ENCODE measurements at regions not wholly inside any gene's neighbourhood (a gene's known extent, or its start where the extent isn't known, plus 50 kb on each side); places are given as distances from the start of the nearest gene placed in this dataset.
"Not testable (repeated sequence)": the region's sequence is repeated elsewhere in the genome, so short reads cannot be mapped to it uniquely, and the experiment has no call there.

- intact Hi-C loops (cut with micrococcal nuclease): no loop called here
Measured at GRCh38 chr18:1270081-1270480, 365.4 kb downstream of the ADCYAP1 start.

DNA sequence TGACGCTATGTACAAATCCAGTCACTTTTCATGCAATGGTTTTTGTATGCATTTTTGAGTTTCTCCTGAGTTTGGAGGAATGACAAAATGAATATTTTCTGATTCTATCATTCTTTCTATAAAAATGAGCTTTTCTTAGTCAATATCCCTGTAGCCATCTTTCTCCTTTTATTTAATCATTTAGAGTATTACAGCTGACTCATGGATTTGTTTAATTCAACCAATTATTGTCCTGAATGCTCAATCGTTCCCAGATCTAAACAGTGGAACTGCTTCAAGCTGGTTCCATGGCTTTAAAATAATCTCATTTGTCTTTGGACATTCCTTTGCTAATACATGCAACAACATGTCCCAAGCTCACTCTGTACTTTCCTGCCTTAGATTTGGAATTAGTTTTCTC, 368.8 kb downstream of the ADCYAP1 start:
- intact Hi-C loops (cut with micrococcal nuclease): no loop called here

DNA sequence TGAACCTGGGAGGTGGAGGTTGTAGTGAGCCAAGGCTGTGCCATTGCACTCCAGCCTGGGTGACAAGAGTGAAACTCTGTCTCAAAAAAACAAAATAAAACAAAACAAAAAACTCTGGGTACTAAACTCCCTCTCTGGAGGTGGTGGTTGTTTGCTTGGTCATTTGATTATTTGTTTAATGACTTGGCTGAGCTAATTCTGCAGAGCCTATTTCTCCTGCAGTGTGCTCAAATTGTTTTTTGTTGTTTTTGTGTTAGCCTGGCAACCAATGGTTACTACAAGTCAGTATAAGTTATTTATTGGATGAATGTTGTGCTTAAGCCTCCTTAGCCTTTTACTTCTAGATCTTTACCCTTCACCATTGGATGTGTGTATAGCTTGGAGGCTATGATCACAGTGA, 387.5 kb downstream of the ADCYAP1 start:
- intact Hi-C loops (cut with micrococcal nuclease): no loop called here

DNA sequence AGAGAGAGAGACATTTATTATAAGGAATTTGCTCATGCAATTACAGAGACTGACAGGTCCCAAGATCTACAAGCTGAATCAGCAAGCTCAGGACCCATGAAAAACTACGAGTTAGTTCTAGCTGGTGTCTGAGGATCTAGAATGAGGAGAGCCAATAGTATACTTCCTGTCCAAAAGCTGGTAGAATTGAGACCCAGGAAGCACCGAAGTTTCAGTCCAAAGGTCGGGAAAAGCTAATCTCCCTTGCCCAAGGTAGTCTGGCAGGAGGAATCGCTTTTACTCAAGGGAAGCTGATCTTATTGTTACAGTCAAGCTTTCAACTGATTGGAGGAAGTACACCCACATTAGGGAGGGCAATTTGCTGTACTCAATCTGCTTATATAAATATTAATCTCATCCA, 389.6 kb downstream of the ADCYAP1 start:
- intact Hi-C loops (cut with micrococcal nuclease): no loop called here

DNA sequence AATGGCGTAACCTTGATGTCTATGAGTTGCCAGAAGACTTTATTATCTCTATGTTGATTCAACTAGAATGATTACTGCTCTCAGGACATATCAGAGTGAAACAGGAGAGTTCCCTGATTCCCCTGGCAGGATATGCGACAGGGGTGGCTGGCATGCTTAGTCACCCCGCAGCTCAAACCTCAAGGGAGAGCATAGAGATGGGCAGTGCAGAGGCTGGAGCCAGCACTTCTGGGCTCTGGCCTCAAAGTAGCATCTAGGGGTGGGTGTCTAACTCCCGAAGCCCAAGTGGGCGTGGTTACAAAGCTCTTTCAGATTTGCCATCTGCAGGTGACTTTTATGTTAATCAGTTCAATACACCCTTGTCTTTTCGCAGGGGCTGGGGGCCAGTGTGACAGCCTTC, 391.6 kb downstream of the ADCYAP1 start:
- intact Hi-C loops (cut with micrococcal nuclease): no loop called here

- intact Hi-C loops (cut with micrococcal nuclease): no loop called here
Measured at GRCh38 chr18:1302861-1303260, 398.2 kb downstream of the ADCYAP1 start.

DNA sequence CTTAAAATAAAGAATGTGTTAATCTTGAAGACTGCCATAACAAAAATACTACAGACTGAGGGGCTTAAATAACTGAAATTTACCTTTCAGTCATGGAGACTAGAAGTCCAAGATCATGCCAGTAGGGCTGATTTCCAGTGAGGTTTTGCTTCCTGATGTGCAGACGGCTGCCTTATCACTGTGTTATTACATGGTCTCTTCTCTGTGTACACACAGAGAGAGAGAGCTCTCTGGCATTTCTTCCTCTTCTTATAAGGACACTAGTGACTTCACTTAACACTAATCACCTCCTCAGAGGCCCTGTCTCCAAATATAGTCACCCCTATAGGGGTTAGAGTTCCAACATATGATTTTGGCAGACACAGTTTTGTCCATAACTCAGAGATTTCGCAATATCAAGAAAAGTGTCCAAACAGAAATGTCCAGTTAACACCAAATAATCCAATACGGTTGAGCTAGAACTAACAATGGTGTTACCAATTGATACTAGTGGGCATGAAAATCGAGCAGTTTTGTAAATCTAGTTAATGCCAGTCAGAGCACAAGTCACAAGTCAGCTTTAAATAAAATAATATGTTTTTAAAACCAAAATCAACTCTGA, 399.8 kb downstream of the ADCYAP1 start:
- intact Hi-C loops (cut with micrococcal nuclease): no loop called here

- intact Hi-C loops (cut with micrococcal nuclease): no loop called here
Measured at GRCh38 chr18:1306641-1307040, 402.0 kb downstream of the ADCYAP1 start.

- intact Hi-C loops (cut with micrococcal nuclease): no loop called here
Measured at GRCh38 chr18:1308686-1309085, 404.0 kb downstream of the ADCYAP1 start.

- intact Hi-C loops (cut with micrococcal nuclease): no loop called here
Measured at GRCh38 chr18:1311376-1311775, 406.7 kb downstream of the ADCYAP1 start.

DNA sequence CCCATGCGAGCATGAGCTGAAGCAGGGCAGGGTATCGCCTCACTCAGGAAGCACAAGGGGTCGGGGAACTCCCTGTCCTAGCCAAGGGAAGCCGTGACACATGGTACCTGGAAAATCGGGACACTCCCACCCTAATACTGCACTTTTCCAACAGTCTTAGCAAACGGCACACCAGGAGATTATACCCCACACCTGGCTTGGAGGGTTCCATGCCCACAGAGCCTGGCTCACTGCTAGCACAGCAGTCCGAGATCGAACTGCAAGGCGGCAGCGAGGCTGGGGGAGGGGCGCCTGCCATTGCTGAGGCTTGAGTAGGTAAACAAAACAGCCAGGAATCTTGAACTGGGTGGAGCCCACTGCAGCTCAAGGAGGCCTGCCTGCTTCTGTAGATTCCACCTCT, 430.7 kb downstream of the ADCYAP1 start:
- intact Hi-C loops (cut with micrococcal nuclease): not testable (repeated sequence)

DNA sequence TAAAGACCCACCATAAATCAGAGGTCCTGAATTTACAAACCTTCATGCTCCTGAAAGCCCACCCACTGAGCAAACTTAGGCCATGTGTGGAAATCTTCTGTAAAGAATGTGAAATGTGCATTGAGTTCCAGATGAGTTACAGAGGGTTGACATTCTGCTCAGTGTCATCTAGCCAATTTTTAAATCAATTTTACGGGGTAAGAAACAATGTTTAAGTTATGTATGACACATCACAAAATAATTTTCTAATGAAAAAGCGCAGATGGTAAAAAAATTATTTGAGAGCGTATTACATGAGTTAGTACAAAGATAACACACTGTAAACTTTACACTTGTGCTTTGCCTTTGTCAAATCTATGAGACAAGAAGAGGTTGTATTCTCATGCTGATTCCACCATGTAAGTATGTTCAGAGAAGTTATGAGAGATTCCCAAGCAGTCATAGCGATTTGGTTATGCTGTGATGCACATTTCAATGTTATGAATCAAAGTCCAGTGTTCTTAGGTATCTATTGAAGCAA, 446.3 kb downstream of the ADCYAP1 start:
- intact Hi-C loops (cut with micrococcal nuclease): loop anchor here (10.0 kb wide), 1 partner anchor 66 kb away; no protein-coding TSS in a partner anchor

DNA sequence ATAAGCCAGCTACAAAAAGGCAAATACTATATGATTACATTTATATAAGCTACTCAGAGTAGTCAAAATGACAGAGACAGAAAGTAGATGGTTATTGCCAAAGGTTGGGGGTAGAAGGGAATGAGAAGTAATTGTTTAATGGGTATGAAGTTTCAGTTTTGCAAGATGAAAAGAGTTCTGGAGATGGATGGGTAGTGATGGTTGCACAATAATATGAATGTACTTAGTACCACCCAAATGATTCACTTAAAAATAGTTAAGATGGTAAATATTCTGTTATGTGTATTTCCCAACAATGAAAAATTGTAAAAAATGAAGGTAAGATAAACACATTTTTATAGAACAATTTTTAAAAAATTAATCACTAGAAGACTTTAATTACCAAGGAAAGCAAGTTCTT, 448.4 kb downstream of the ADCYAP1 start:
- intact Hi-C loops (cut with micrococcal nuclease): loop anchor here (10.0 kb wide), 1 partner anchor 68 kb away; no protein-coding TSS in a partner anchor

DNA sequence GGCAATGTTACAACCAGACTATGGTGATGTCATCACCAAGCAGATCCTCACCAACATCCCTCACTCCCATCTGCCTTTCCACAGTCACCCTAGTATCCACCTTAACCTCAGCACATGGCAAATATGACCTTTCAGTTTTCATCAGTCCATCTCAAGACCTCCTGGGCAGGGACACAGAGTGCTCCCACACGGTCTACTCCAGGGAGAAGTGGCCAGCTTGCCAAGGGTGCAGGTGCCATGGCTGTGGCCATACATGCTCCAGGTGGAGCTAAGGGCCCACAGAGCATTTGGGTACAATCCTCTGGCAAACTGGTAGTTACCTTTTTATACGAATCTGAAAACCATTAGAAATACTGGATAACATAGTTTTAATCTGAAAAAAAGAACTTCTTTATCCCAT, 453.1 kb downstream of the ADCYAP1 start:
- intact Hi-C loops (cut with micrococcal nuclease): loop anchor here (10.0 kb wide), 1 partner anchor 73 kb away; no protein-coding TSS in a partner anchor

GRCh38 chr18:1361936-1362335, 457.3 kb downstream of the ADCYAP1 start:
- intact Hi-C loops (cut with micrococcal nuclease): no loop called here

DNA sequence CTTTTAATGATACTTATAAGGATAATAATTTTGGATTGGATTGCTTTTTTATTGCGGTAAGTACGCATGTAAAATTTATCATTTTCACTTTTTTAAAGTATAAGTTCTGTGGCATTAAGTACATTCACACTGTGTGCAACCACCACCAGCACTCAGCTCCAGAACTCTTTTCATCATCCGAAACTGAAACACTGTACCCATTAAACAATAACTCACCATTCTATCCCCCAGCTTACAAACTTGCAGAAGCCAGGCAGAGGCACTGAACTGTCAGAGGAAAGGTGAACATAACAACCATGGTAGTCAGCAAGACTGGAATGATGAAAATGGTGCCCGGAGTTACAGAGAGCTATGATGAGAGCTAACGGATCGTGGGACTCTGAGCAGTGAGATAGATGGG, 465.9 kb downstream of the ADCYAP1 start:
- intact Hi-C loops (cut with micrococcal nuclease): no loop called here

DNA sequence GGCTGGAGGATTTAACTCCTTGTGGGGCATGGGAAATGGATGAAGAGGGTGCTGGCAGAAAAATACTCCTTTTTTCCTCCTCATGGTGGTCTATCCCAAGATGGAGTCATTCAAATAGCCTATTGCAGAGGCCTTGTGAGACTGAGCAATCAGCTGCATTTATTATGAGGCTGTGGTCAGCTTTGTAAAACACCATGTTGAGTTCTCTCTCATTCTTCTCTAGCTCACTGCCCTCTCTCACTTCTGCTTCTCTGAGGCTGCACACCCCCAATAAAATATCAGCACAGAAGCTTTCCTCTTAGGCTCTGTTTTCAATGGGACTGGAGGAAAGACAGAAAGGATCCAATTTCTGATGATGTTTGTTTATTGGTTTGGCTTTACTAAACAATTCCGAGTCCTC, 467.1 kb downstream of the ADCYAP1 start:
- intact Hi-C loops (cut with micrococcal nuclease): no loop called here

DNA sequence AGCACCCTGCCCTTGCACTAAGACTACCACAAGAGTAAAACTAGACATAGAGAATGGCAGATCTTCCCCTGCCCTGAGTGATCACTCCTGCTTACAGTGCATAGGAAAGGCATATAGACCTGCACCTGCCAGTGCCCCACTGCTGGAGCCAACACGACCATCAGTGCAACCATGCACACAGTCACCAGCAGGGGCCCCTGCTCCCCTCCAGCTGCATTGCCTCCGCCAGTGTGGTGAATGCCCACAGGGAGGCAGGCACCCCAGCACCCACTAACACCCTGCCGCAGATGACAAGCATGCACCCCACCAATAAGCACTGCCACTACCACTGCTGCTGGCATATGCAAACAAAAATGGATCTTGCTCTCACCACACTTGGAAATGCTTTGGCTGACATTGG, 478.8 kb downstream of the ADCYAP1 start:
- intact Hi-C loops (cut with micrococcal nuclease): no loop called here

DNA sequence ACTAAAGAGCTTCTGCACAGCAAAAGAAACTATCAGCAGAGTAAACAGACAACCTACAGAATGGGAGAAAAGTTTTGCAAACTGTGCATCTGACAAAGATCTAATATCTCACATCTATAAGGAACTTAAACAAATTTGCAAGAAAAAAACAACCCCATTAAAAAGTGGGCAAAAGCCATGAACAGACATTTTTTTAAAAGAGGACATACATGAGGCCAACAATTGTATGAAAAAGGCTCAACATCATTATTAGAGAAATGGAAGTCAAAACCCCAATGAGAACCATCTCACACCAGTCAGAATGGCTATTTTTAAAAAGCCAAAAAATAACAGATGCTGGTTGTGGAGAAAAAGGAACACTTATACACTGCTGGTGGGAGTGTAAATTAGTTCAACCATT, 483.8 kb downstream of the ADCYAP1 start:
- intact Hi-C loops (cut with micrococcal nuclease): not testable (repeated sequence)

GRCh38 chr18:1392046-1392445, 487.4 kb downstream of the ADCYAP1 start:
- intact Hi-C loops (cut with micrococcal nuclease): no loop called here

- intact Hi-C loops (cut with micrococcal nuclease): no loop called here
Measured at GRCh38 chr18:1392865-1393734, 488.4 kb downstream of the ADCYAP1 start.

- intact Hi-C loops (cut with micrococcal nuclease): no loop called here
Measured at GRCh38 chr18:1393929-1394328, 489.3 kb downstream of the ADCYAP1 start.

GRCh38 chr18:1394426-1394825, 489.8 kb downstream of the ADCYAP1 start:
- intact Hi-C loops (cut with micrococcal nuclease): no loop called here

All from T-helper 1 cell treated with Interleukin-12 subunit alpha and Interleukin-12 subunit beta and Interleukin-4 antibody, amounts not matched to agents 30 ng/mL and 1 ng/mL, for 36 hours (primary cell).